HCEC 1CT (cell line): ENCODE measurements at regions not wholly inside any gene's neighbourhood (a gene's known extent, or its start where the extent isn't known, plus 50 kb on each side); places are given as distances from the start of the nearest gene placed in this dataset.

Experiments used
- DNase-seq: peaks from one replicate; pipeline ENCODE4 v3.0.0-alpha.2; 2017

GRCh38 chr4:77375866-77376607, 219.0 kb downstream of the CCNG2 start:
- no peak for DNase-seq

- DNase-seq, result no peak
These were observed 219.9 kb downstream of the CCNG2 start for GRCh38 chr4:77376788-77377460.

GRCh38 chr4:77384094-77384493, 221.5 kb upstream of the CXCL13 start:
- DNase-seq, result no peak

- DNase-seq, result peak; percentile 10
These were observed 220.3 kb upstream of the CXCL13 start for GRCh38 chr4:77385124-77385969.

GRCh38 chr4:77393996-77394395, 211.6 kb upstream of the CXCL13 start:
- DNase-seq, result no peak

- no peak for DNase-seq
These were observed 210.1 kb upstream of the CXCL13 start for GRCh38 chr4:77395481-77395880.

GRCh38 chr4:77398256-77398655, 207.4 kb upstream of the CXCL13 start:
- no peak for DNase-seq

GRCh38 chr4:77399831-77400230, 205.8 kb upstream of the CXCL13 start:
- no peak for DNase-seq

- no peak for DNase-seq
These were observed 191.9 kb upstream of the CXCL13 start for GRCh38 chr4:77413766-77414165.

GRCh38 chr4:77415689-77416088, 189.9 kb upstream of the CXCL13 start:
- DNase-seq, result no peak

- DNase-seq, result no peak
These were observed 187.3 kb upstream of the CXCL13 start for GRCh38 chr4:77418333-77418732.

GRCh38 chr4:77430847-77431246, 174.8 kb upstream of the CXCL13 start:
- DNase-seq, result no peak

GRCh38 chr4:77431546-77431945, 174.1 kb upstream of the CXCL13 start:
- DNase-seq, result no peak

- DNase-seq, result no peak
These were observed 172.8 kb upstream of the CXCL13 start for GRCh38 chr4:77432717-77433417.

- DNase-seq, result no peak
These were observed 172.2 kb upstream of the CXCL13 start for GRCh38 chr4:77433418-77433733.

GRCh38 chr4:77434299-77435092, 171.1 kb upstream of the CXCL13 start:
- DNase-seq, result no peak

GRCh38 chr4:77437079-77437478, 168.5 kb upstream of the CXCL13 start:
- no peak for DNase-seq

GRCh38 chr4:77438549-77438948, 167.1 kb upstream of the CXCL13 start:
- no peak for DNase-seq

GRCh38 chr4:77443941-77444340, 161.7 kb upstream of the CXCL13 start:
- no peak for DNase-seq

GRCh38 chr4:77445823-77446222, 159.8 kb upstream of the CXCL13 start:
- no peak for DNase-seq

GRCh38 chr4:77446601-77447000, 159.0 kb upstream of the CXCL13 start:
- DNase-seq, result no peak

GRCh38 chr4:77449171-77449570, 156.4 kb upstream of the CXCL13 start:
- no peak for DNase-seq
